ENCODE measurements at regions not wholly inside any gene's neighbourhood (a gene's known extent, or its start where the extent isn't known, plus 50 kb on each side); places are given as distances from the start of the nearest gene placed in this dataset.

DNA sequence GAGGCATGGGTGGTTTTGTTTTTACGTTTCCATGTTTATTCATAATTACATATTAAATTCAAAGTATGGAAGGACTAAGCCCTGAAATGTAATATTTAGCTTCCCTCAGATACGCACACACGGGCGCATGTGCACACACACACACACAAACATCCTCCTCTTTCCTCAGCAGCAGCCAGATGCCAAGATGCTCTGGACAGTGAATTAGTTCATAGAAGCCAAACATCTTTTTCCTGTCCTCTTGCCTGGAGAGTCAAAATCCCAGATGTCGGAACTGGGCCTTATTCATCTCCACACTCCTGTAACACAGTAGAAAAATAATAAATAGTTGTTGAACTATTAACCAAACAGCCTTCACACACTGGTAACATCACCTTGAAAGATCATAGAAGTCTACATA lies 273.1 kb downstream of the SP3 start:
- TF ChIP-seq POLR2A (IDR thresholded peaks at IDR 0.05): no peak
- TF ChIP-seq, protein P1, sequence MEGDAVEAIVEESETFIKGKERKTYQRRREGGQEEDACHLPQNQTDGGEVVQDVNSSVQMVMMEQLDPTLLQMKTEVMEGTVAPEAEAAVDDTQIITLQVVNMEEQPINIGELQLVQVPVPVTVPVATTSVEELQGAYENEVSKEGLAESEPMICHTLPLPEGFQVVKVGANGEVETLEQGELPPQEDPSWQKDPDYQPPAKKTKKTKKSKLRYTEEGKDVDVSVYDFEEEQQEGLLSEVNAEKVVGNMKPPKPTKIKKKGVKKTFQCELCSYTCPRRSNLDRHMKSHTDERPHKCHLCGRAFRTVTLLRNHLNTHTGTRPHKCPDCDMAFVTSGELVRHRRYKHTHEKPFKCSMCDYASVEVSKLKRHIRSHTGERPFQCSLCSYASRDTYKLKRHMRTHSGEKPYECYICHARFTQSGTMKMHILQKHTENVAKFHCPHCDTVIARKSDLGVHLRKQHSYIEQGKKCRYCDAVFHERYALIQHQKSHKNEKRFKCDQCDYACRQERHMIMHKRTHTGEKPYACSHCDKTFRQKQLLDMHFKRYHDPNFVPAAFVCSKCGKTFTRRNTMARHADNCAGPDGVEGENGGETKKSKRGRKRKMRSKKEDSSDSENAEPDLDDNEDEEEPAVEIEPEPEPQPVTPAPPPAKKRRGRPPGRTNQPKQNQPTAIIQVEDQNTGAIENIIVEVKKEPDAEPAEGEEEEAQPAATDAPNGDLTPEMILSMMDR (IDR thresholded peaks at IDR 0.05): no peak
